PC-3 (cell line): ENCODE measurements at regions not wholly inside any gene's neighbourhood (a gene's known extent, or its start where the extent isn't known, plus 50 kb on each side); places are given as distances from the start of the nearest gene placed in this dataset.
"Not testable (repeated sequence)": the region's sequence is repeated elsewhere in the genome, so short reads cannot be mapped to it uniquely, and the experiment has no call there.

Experiments used
- EZH2phosphoT487 ChIP-seq: fragments of 300-600 bp; sonication (generic); IDR thresholded peaks from 2 replicates; pipeline ENCODE4 v1.6.1; 2018; ENCODE audit warnings: mild to moderate bottlenecking, antibody characterized with exemption, low read length, borderline replicate concordance
- TF ChIP-seq, protein P1 (sequence below): fragments of 300-600 bp; sonication (generic); conservative IDR thresholded peaks from 2 replicates; pipeline ENCODE4 v1.5.1; 2017; ENCODE audit warnings: antibody characterized with exemption, low read depth, mild to moderate bottlenecking, low read length

DNA sequence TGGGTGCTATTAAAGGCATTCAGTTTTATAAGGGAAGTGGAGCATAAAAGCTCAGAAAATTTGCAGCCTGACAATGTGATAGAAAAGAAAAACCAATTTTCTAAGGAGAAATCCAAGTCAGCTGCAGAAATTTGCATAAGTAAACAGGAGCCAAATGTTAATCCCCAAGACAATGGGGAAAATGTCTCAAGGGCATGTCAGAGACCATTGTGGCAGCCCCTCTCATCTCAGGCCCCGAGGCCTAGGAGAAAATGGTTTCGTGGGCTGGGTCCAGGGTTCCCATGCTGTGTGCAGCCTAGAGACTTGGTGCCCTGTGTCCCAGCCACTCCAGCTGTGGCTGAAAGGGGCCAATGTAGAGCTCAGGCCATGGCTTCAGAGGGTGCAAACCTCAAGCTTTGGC lies 150.8 kb upstream of the E2F7 start:
- TF ChIP-seq EZH2phosphoT487 = not testable (repeated sequence)
- TF ChIP-seq, protein P1, sequence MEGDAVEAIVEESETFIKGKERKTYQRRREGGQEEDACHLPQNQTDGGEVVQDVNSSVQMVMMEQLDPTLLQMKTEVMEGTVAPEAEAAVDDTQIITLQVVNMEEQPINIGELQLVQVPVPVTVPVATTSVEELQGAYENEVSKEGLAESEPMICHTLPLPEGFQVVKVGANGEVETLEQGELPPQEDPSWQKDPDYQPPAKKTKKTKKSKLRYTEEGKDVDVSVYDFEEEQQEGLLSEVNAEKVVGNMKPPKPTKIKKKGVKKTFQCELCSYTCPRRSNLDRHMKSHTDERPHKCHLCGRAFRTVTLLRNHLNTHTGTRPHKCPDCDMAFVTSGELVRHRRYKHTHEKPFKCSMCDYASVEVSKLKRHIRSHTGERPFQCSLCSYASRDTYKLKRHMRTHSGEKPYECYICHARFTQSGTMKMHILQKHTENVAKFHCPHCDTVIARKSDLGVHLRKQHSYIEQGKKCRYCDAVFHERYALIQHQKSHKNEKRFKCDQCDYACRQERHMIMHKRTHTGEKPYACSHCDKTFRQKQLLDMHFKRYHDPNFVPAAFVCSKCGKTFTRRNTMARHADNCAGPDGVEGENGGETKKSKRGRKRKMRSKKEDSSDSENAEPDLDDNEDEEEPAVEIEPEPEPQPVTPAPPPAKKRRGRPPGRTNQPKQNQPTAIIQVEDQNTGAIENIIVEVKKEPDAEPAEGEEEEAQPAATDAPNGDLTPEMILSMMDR = not testable (repeated sequence)
